WTC11 (cell line): ENCODE measurements at regions not wholly inside any gene's neighbourhood (a gene's known extent, or its start where the extent isn't known, plus 50 kb on each side); places are given as distances from the start of the nearest gene placed in this dataset.

Experiments used
- ATAC-seq: fragments of 200-7000 bp; cut with Tn5 transposase; 2 replicates; pipeline ENCODE4 v1.10.0; 2021; ENCODE audit warnings: mild to moderate bottlenecking, moderate library complexity
- CTCF ChIA-PET: fragments of 300-600 bp; sonication (Branson Sonifier 250); formaldehyde crosslinking; loops from one replicate; lab custom pipeline; 2021; ENCODE audit warnings: antibody characterized with exemption; lab: Charles Lee
- POLR2A ChIA-PET: fragments of 350-600 bp; sonication (Branson Sonifier 250); formaldehyde crosslinking; loops from one replicate; lab custom pipeline; 2021; ENCODE audit warnings: antibody characterized with exemption; lab: Charles Lee
- DNase-seq: peaks from one replicate; pipeline ENCODE4 v3.0.0; 2021; ENCODE audit warnings: low spot score
- H3K27ac Mint-ChIP-seq: 2 replicates; pipeline ENCODE4 v1.8.0; 2021; ENCODE audit warnings: mixed read lengths
- H3K27me3 Mint-ChIP-seq: 2 replicates; pipeline ENCODE4 v1.8.0; 2021; ENCODE audit warnings: low read depth, mild to moderate bottlenecking, moderate library complexity, mixed read lengths
- H3K36me3 Mint-ChIP-seq: 2 replicates; pipeline ENCODE4 v1.8.0; 2021; ENCODE audit warnings: mixed read lengths
- H3K4me1 Mint-ChIP-seq: 2 replicates; pipeline ENCODE4 v1.8.0; 2022; ENCODE audit warnings: mixed read lengths
- H3K4me3 Mint-ChIP-seq: 2 replicates; pipeline ENCODE4 v1.8.0; 2021; ENCODE audit warnings: mild to moderate bottlenecking, moderate library complexity, mixed read lengths
- H3K9me3 Mint-ChIP-seq: 2 replicates; pipeline ENCODE4 v1.8.0; 2021; ENCODE audit warnings: mixed read lengths
- ATF1 ChIP-seq: sonication (generic); formaldehyde crosslinking; IDR thresholded peaks from 2 replicates; pipeline ENCODE4 v1.8.1; 2023; ENCODE audit warnings: mild to moderate bottlenecking, moderate library complexity, missing genetic modification reagents
- CREM ChIP-seq: sonication (generic); formaldehyde crosslinking; IDR thresholded peaks from 2 replicates; pipeline ENCODE4 v1.8.1; 2022; ENCODE audit warnings: mild to moderate bottlenecking, missing genetic modification reagents, moderate library complexity
- E2F4 ChIP-seq: sonication (generic); formaldehyde crosslinking; IDR thresholded peaks from 2 replicates; pipeline ENCODE4 v1.8.1; 2022; ENCODE audit warnings: low read depth, mild to moderate bottlenecking, moderate library complexity, missing genetic modification reagents, borderline replicate concordance
- ELF4 ChIP-seq: sonication (generic); formaldehyde crosslinking; IDR thresholded peaks from 2 replicates; pipeline ENCODE4 v1.8.1; 2022; ENCODE audit warnings: low read depth, mild to moderate bottlenecking, moderate library complexity, missing genetic modification reagents
- ERG ChIP-seq: fragments of 250-450 bp; sonication (Bioruptor Pico); IDR thresholded peaks from 2 replicates; pipeline ENCODE4 v1.8.0; 2021; ENCODE audit warnings: mild to moderate bottlenecking
- FOXJ3 ChIP-seq: sonication (generic); formaldehyde crosslinking; IDR thresholded peaks from 2 replicates; pipeline ENCODE4 v1.9.0; 2021; ENCODE audit warnings: missing genetic modification reagents, mild to moderate bottlenecking, borderline replicate concordance
- FOXK1 ChIP-seq: sonication (generic); formaldehyde crosslinking; IDR thresholded peaks from 2 replicates; pipeline ENCODE4 v1.8.0; 2022; ENCODE audit warnings: mild to moderate bottlenecking, moderate library complexity, missing genetic modification reagents
- FOXP1 ChIP-seq: sonication (generic); formaldehyde crosslinking; IDR thresholded peaks from 2 replicates; pipeline ENCODE4 v1.8.0; 2022; ENCODE audit warnings: missing genetic modification reagents, mild to moderate bottlenecking, moderate library complexity, borderline replicate concordance
- GRHL2 ChIP-seq: fragments of 250-450 bp; sonication (Bioruptor Pico); IDR thresholded peaks from 2 replicates; pipeline ENCODE4 v1.8.0; 2022; ENCODE audit warnings: mild to moderate bottlenecking, moderate library complexity; ENCODE audit not compliant: insufficient replicate concordance, severe bottlenecking
- IRF1 ChIP-seq: sonication (generic); formaldehyde crosslinking; IDR thresholded peaks from 2 replicates; pipeline ENCODE4 v1.8.0; 2023; ENCODE audit warnings: missing genetic modification reagents
- IRF2 ChIP-seq: sonication (generic); formaldehyde crosslinking; IDR thresholded peaks from 2 replicates; pipeline ENCODE4 v1.8.0; 2022; ENCODE audit warnings: low read depth, missing genetic modification reagents, borderline replicate concordance
- MAX ChIP-seq: sonication (generic); formaldehyde crosslinking; IDR thresholded peaks from 2 replicates; pipeline ENCODE4 v1.8.0; 2022; ENCODE audit warnings: mild to moderate bottlenecking, missing genetic modification reagents
- MXD4 ChIP-seq: fragments of 250-450 bp; sonication (Bioruptor Pico); IDR thresholded peaks from 2 replicates; pipeline ENCODE4 v1.8.0; 2021; ENCODE audit warnings: mild to moderate bottlenecking, moderate library complexity, borderline replicate concordance
- NFYB ChIP-seq: sonication (generic); formaldehyde crosslinking; conservative IDR thresholded peaks from 2 replicates; pipeline ENCODE4 v1.8.0; 2022; ENCODE audit warnings: low read depth, missing genetic modification reagents
- OVOL2 ChIP-seq: fragments of 250-450 bp; sonication (Bioruptor Pico); IDR thresholded peaks from 2 replicates; pipeline ENCODE4 v1.9.0; 2021; ENCODE audit warnings: mild to moderate bottlenecking, borderline replicate concordance
- PRRX2 ChIP-seq: fragments of 250-450 bp; sonication (Bioruptor Pico); IDR thresholded peaks from 2 replicates; pipeline ENCODE4 v1.8.0; 2021; ENCODE audit warnings: mild to moderate bottlenecking
- SP1 ChIP-seq: sonication (generic); formaldehyde crosslinking; conservative IDR thresholded peaks from 2 replicates; pipeline ENCODE4 v1.8.1; 2022; ENCODE audit warnings: missing genetic modification reagents
- TEAD1 ChIP-seq: sonication (generic); formaldehyde crosslinking; IDR thresholded peaks from 2 replicates; pipeline ENCODE4 v1.8.0; 2022; ENCODE audit warnings: mild to moderate bottlenecking, missing genetic modification reagents
- ZBTB21 ChIP-seq: sonication (generic); formaldehyde crosslinking; IDR thresholded peaks from 2 replicates; pipeline ENCODE4 v1.8.1; 2023; ENCODE audit warnings: mild to moderate bottlenecking, missing genetic modification reagents, borderline replicate concordance
- ZNF423 ChIP-seq: fragments of 250-450 bp; sonication (Bioruptor Pico); IDR thresholded peaks from 2 replicates; pipeline ENCODE4 v2.1.2; 2022; ENCODE audit warnings: mild to moderate bottlenecking, moderate library complexity
- ZNF532 ChIP-seq: fragments of 250-450 bp; sonication (Bioruptor Pico); IDR thresholded peaks from 2 replicates; pipeline ENCODE4 v1.9.0; 2021; ENCODE audit warnings: mild to moderate bottlenecking, borderline replicate concordance
- ZSCAN18 ChIP-seq: fragments of 250-450 bp; sonication (Bioruptor Pico); IDR thresholded peaks from 2 replicates; pipeline ENCODE4 v2.1.2; 2022; ENCODE audit warnings: mild to moderate bottlenecking, moderate library complexity

- POLR2A ChIA-PET, result no interaction called here
These were observed 189.5 kb upstream of the PLEKHG7 start for GRCh38 chr12:92513231-92513730.

GRCh38 chr12:92511786-92512185 is 191.0 kb upstream of the PLEKHG7 start:
- peaks cover 15% of the 10 kb centered on the region for H3K9me3 Mint-ChIP-seq
- no peaks in the 10 kb centered on the region for H3K27me3 Mint-ChIP-seq
- H3K36me3 Mint-ChIP-seq, result no peaks in the 10 kb centered on the region
- H3K4me1 Mint-ChIP-seq, result peaks cover 3% of the 10 kb centered on the region
- ChIA-PET CTCF (no interaction called here), POLR2A (no interaction called here)
- TF ChIP-seq IRF1 (CRISPR knock-in tag) (no peak), CREM (no peak), GRHL2 (CRISPR knock-in tag) (no peak), OVOL2 (no peak), ZSCAN18 (CRISPR knock-in tag) (no peak), ATF1 (CRISPR knock-in tag) (no peak), E2F4 (CRISPR knock-in tag) (no peak), ZNF532 (no peak), TEAD1 (no peak), MAX (CRISPR knock-in tag) (no peak), ZNF423 (CRISPR knock-in tag) (no peak), SP1 (CRISPR knock-in tag) (no peak), NFYB (CRISPR knock-in tag) (no peak)
- no peak for DNase-seq
- H3K4me3 Mint-ChIP-seq, result no peak overlapping the region
- no peak overlapping the region for H3K27ac Mint-ChIP-seq
- ATAC-seq, result no peak

More at GRCh38 chr12:92513231-92513730, 189.5 kb upstream of the PLEKHG7 start:
- Mint-ChIP-seq H3K36me3 (no peaks in the 10 kb centered on the region), H3K9me3 (peaks cover 15% of the 10 kb centered on the region), H3K4me3 (no peak overlapping the region), H3K4me1 (no peaks in the 10 kb centered on the region), H3K27me3 (no peaks in the 10 kb centered on the region), H3K27ac (no peak overlapping the region)
- CTCF ChIA-PET, result no interaction called here
- ATAC-seq (no peak), DNase-seq (no peak)
- TF ChIP-seq CREM (no peak), FOXK1 (CRISPR knock-in tag) (no peak)

GRCh38 chr12:92509156-92509738 is 193.5 kb upstream of the PLEKHG7 start:
- no peaks in the 10 kb centered on the region for H3K27me3 Mint-ChIP-seq
- peaks cover 20% of the 10 kb centered on the region for H3K4me1 Mint-ChIP-seq
- ATAC-seq (no peak), DNase-seq (no peak)
- CTCF ChIA-PET, result no interaction called here
- peaks cover 15% of the 10 kb centered on the region for H3K9me3 Mint-ChIP-seq
- no peaks in the 10 kb centered on the region for H3K36me3 Mint-ChIP-seq
- POLR2A ChIA-PET, result no interaction called here
- no peak overlapping the region for H3K4me3 Mint-ChIP-seq
- H3K27ac Mint-ChIP-seq, result no peak overlapping the region
- no peak for TF ChIP-seq ERG (CRISPR knock-in tag)
- TF ChIP-seq FOXJ3 (CRISPR knock-in tag), result no peak
- TF ChIP-seq FOXP1 (CRISPR knock-in tag), result no peak
- TF ChIP-seq PRRX2, result no peak
- no peak for TF ChIP-seq GRHL2 (CRISPR knock-in tag)
- TF ChIP-seq ZBTB21 (CRISPR knock-in tag), result no peak
- no peak for TF ChIP-seq ELF4 (CRISPR knock-in tag)
- no peak for TF ChIP-seq SP1 (CRISPR knock-in tag)
- no peak for TF ChIP-seq IRF2 (CRISPR knock-in tag)
- TF ChIP-seq MXD4 (CRISPR knock-in tag), result no peak
- TF ChIP-seq ZSCAN18 (CRISPR knock-in tag), result no peak
